ENCODE measurements at regions not wholly inside any gene's neighbourhood (a gene's known extent, or its start where the extent isn't known, plus 50 kb on each side); places are given as distances from the start of the nearest gene placed in this dataset.

DNA sequence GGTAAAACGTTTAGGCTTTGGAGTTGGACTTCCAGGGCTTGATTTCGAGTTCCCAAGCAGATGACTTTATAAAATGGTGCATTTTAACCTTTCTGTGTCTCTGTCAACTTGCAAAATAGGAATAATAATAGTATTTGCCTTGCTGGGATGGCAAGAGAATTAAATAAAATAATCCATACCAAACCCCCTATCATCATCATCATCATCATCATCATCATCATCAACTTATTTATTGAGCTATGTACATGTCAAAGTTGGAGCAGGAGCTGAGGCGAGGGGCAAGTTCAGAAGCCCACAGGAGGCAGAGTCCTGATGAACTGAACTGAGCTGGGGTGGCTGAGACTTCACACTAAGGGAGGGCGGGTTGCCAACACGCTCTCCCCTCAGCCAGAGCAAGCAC lies 51.7 kb upstream of the KCNMA1 start:
- FAIRE-seq (no peak), DNase-seq (no peak), ATAC-seq (no peak)
- no peaks in the 10 kb centered on the region for H3K36me3 ChIP-seq
- no peak overlapping the region for H3K4me3 ChIP-seq
- no peaks in the 10 kb centered on the region for H3K27me3 ChIP-seq
- TF ChIP-seq, protein P1, sequence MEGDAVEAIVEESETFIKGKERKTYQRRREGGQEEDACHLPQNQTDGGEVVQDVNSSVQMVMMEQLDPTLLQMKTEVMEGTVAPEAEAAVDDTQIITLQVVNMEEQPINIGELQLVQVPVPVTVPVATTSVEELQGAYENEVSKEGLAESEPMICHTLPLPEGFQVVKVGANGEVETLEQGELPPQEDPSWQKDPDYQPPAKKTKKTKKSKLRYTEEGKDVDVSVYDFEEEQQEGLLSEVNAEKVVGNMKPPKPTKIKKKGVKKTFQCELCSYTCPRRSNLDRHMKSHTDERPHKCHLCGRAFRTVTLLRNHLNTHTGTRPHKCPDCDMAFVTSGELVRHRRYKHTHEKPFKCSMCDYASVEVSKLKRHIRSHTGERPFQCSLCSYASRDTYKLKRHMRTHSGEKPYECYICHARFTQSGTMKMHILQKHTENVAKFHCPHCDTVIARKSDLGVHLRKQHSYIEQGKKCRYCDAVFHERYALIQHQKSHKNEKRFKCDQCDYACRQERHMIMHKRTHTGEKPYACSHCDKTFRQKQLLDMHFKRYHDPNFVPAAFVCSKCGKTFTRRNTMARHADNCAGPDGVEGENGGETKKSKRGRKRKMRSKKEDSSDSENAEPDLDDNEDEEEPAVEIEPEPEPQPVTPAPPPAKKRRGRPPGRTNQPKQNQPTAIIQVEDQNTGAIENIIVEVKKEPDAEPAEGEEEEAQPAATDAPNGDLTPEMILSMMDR (IDR thresholded peaks at IDR 0.05), result no peak
- H3K9me3 ChIP-seq, result no peaks in the 10 kb centered on the region
- WGBS, 2 donors, result 71 to 79% methylated on average over 5 of the region's 5 CpGs
- intact Hi-C loops (cut with DNase I), result no loop called here
- H3K4me1 ChIP-seq, result no peaks in the 10 kb centered on the region
- H3K27ac ChIP-seq, result no peak overlapping the region

DNA sequence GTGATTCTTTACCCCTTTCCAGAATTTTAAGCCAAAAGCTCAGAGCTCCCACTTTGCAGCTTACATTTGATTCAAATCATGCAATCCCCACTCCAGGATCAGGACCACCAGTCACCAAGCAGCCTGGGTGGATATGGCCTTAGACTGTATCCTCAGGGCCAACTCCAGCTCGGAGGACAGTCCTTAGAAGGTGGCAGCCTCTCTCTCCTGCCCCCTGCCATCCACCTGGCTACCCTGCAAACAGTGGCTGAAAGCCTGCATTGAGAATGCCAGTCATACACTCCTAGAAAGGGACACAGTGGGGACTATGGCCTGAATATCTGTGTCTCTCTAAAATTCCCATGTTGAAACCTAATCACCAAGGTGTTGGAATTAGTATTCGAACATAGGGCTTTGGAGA lies 50.0 kb upstream of the KCNMA1 start:
- TF ChIP-seq, protein P1 (IDR thresholded peaks at IDR 0.05), result no peak
- ATAC-seq (no peak), FAIRE-seq (no peak), DNase-seq (no peak)
- intact Hi-C loops (cut with DNase I), result no loop called here
- no peaks in the 10 kb centered on the region for H3K27me3 ChIP-seq
- H3K27ac ChIP-seq, result no peak overlapping the region
- WGBS, 2 donors, result 90 to 93% methylated on average over 2 of the region's 2 CpGs
- H3K36me3 ChIP-seq, result no peaks in the 10 kb centered on the region
- H3K9me3 ChIP-seq, result no peaks in the 10 kb centered on the region
- no peak overlapping the region for H3K4me3 ChIP-seq
- peaks cover 8% of the 10 kb centered on the region in 3 donors for H3K4me1 ChIP-seq
